ENCODE measurements at regions not wholly inside any gene's neighbourhood (a gene's known extent, or its start where the extent isn't known, plus 50 kb on each side); places are given as distances from the start of the nearest gene placed in this dataset.

DNA sequence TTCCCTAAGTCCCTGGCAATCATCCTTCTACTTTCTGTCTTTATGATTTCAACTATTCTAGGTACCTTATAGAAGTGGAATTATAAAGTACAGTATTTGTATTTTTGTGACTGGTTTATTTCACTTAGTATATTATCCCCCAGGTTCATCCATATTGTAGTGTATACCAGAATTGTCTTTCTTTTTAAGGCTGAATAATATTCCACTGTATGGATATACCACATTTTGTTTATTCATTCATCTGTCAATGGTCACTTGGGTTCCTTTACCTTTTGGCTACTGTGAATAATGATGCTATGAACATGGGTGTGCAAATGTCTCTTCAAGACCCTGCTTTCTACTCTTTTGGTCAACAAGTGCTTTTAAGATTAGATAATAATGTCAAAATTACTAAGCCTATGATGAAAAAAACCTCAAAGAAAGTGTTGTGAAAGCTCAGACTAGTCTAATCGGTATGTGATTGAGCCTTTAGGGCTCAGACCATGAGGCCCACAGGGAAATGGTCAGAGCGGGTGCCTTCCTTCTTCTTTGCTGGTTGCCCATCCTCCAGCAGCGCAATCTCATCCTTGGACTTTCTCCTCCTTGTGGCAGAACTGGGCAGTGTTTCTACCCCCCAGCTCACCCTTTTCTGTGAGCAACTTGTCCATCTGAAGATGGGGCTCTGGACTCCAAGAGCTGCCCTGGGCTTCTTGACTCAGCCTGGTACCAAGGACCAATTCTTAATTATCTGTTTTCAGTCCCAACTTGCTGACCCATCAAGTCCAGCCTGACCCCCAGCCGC is 105.4 kb downstream of the TTC8 start:
- no peak overlapping the region for H3K27ac ChIP-seq
- no peak for TF ChIP-seq POLR2A (IDR thresholded peaks at IDR 0.05)
- TF ChIP-seq CTCF (IDR thresholded peaks at IDR 0.05): no peak
- H3K27me3 ChIP-seq: no peaks in the 10 kb centered on the region
- ATAC-seq (no peak), DNase-seq (no peak)
- H3K36me3 ChIP-seq: no peaks in the 10 kb centered on the region
- intact Hi-C loops (cut with DNase I): no loop called here
- H3K9me3 ChIP-seq: no peaks in the 10 kb centered on the region
- no peak overlapping the region for H3K4me3 ChIP-seq
- 77% methylated on average over 3 of the region's 4 CpGs for WGBS (ENCODE audit: insufficient coverage, low coverage, low lambda C conversion rate, missing lambda C conversion rate)
- no peaks in the 10 kb centered on the region for H3K4me1 ChIP-seq

GRCh38 chr14:88931321-88932110 is 107.1 kb downstream of the TTC8 start:
- intact Hi-C loops (cut with DNase I): no loop called here
- H3K36me3 ChIP-seq: no peaks in the 10 kb centered on the region

DNA sequence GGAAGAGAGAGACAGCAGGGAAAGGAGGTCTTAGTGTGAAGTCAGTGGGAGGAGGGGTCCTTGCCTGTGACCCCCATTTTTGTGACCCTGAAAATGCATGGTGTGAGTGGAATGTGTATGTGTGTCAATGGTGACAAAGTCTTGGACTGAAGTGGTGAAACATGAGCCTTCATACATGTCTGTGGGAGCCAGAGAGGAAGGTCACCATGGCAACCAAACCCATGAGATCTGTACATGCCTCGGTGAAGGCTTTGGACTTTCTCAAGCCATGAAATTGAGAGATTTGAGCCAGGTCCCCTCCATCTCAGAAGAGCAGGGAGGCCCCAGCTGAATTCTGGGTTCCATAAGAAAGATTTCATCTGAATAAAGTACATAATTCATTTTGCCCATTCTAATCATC is 108.7 kb downstream of the TTC8 start:
- Histone ChIP-seq H3K27me3 (no peaks in the 10 kb centered on the region), H3K9me3 (no peaks in the 10 kb centered on the region), H3K4me1 (no peaks in the 10 kb centered on the region), H3K4me3 (no peak overlapping the region), H3K36me3 (no peaks in the 10 kb centered on the region), H3K27ac (no peak overlapping the region)
- ATAC-seq: no peak
- TF ChIP-seq CTCF (IDR thresholded peaks at IDR 0.05) (no peak), POLR2A (IDR thresholded peaks at IDR 0.05) (no peak)
- DNase-seq: no peak
- 57% methylated on average over 1 of the region's 1 CpG for WGBS (ENCODE audit: insufficient coverage, low coverage, low lambda C conversion rate, missing lambda C conversion rate)
- intact Hi-C loops (cut with DNase I): no loop called here

More at GRCh38 chr14:88931321-88932110, 107.1 kb downstream of the TTC8 start:
- no peak for ATAC-seq
- Histone ChIP-seq H3K27ac (no peak overlapping the region), H3K4me1 (no peaks in the 10 kb centered on the region), H3K4me3 (no peak overlapping the region), H3K9me3 (no peaks in the 10 kb centered on the region), H3K27me3 (no peaks in the 10 kb centered on the region)
- TF ChIP-seq POLR2A (IDR thresholded peaks at IDR 0.05) (no peak), CTCF (IDR thresholded peaks at IDR 0.05) (no peak)
- DNase-seq: no peak
- 73% methylated on average over 11 of the region's 11 CpGs for WGBS (ENCODE audit: insufficient coverage, low coverage, low lambda C conversion rate, missing lambda C conversion rate)

DNA sequence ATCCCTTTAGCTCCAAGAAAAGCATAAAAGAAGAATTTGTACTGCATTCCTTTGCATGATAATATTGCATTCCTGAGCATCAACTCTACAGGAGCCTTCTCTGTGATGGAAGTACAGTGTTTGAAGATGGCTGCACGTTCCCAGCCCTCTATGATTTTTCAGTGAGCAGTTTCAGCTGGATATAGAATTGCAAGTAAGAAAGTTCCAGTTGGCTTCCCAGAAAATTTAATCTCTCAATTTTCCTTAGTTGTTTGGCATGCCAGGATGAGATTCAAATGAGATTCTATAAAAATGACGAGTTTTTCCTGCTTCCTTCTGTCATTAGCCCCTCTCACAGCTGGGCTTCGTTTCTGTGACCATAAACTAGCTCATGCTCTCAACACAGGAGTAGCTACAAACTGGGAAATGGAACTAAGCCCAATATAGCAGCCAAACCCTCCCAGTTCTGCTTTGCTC is 109.9 kb downstream of the TTC8 start:
- H3K9me3 ChIP-seq: no peaks in the 10 kb centered on the region
- H3K27me3 ChIP-seq: no peaks in the 10 kb centered on the region
- ATAC-seq (no peak), DNase-seq (no peak)
- H3K36me3 ChIP-seq: no peaks in the 10 kb centered on the region
- intact Hi-C loops (cut with DNase I): no loop called here
- 40% methylated on average over 3 of the region's 3 CpGs for WGBS (ENCODE audit: insufficient coverage, low coverage, low lambda C conversion rate, missing lambda C conversion rate)
- TF ChIP-seq POLR2A (IDR thresholded peaks at IDR 0.05): no peak
- no peak for TF ChIP-seq CTCF (IDR thresholded peaks at IDR 0.05)
- no peak overlapping the region for H3K4me3 ChIP-seq
- H3K27ac ChIP-seq: no peak overlapping the region
- H3K4me1 ChIP-seq: no peaks in the 10 kb centered on the region

Measured in right lobe of liver (tissue), 6 donors.